Endothelial cell of umbilical vein (primary cell): ENCODE measurements at regions not wholly inside any gene's neighbourhood (a gene's known extent, or its start where the extent isn't known, plus 50 kb on each side); places are given as distances from the start of the nearest gene placed in this dataset.

Source experiments
- BruUV-seq: library from RNA; stranded (reverse); fragments of 400-500 nt; replicated peaks from 2 replicates; lab custom pipeline; 2021; lab: Mats Ljungman, UMichigan
- CTCF ChIA-PET: fragments of 300-600, 350-600 bp; sonication (Branson Sonifier 250); formaldehyde crosslinking; loops from one replicate; lab custom pipeline; 2021; ENCODE audit warnings: antibody characterized with exemption, inconsistent platforms; lab: Charles Lee
- POLR2A ChIA-PET: fragments of 300-600, 350-600 bp; sonication (Branson Sonifier 250); formaldehyde crosslinking; loops from one replicate; lab custom pipeline; 2021; ENCODE audit warnings: antibody characterized with exemption, inconsistent platforms; lab: Charles Lee
- DNase-seq: peaks from one replicate; pipeline ENCODE4 v3.0.0-alpha.2; 2011; ENCODE audit warnings: low read depth, low spot score
- FAIRE-seq: peaks from 2 replicates; lab custom pipeline; 2011; peaks lifted over from hg19 to GRCh38; lab: Jason Lieb, UNC
- H2AFZ ChIP-seq: 2 replicates; pipeline ENCODE4 v1.6.0; 2012; ENCODE audit warnings: low read depth, low read length, control low read depth, inconsistent platforms
- H3K27ac ChIP-seq: 2 replicates; pipeline ENCODE4 v1.5.1; 2011; ENCODE audit warnings: low read depth, mild to moderate bottlenecking, control low read depth, low read length, moderate library complexity; ENCODE audit not compliant: insufficient read depth
- H3K27me3 ChIP-seq, 2 experiments: 2 replicates each; pipeline versions ENCODE4 v1.6.0 to v1.6.1; 2011; ENCODE audit warnings: low read length in 2 of 2, mixed read lengths in 1 of 2; ENCODE audit not compliant: control insufficient read depth in 2 of 2, insufficient read depth in 2 of 2
- H3K36me3 ChIP-seq, 2 experiments: 2 replicates in 1 of 2; 3 replicates in 1 of 2; pipeline ENCODE4 v1.5.1; 2011; ENCODE audit warnings: low read length in 2 of 2, mild to moderate bottlenecking in 1 of 2, moderate library complexity in 1 of 2; ENCODE audit not compliant: control insufficient read depth in 2 of 2, insufficient read depth in 2 of 2; ENCODE audit errors: extremely low read depth in 1 of 2
- H3K4me1 ChIP-seq: 3 replicates; pipeline ENCODE4 v1.5.1; 2011; ENCODE audit warnings: mild to moderate bottlenecking, low read length; ENCODE audit not compliant: control insufficient read depth, insufficient read depth; ENCODE audit errors: extremely low read depth
- H3K4me2 ChIP-seq: 2 replicates; pipeline ENCODE4 v1.6.1; 2011; ENCODE audit warnings: low read length, control low read depth, mixed read lengths; ENCODE audit not compliant: insufficient read depth
- H3K4me3 ChIP-seq, 3 experiments: fragments of 200-600 bp in 1 of 3; sonication (generic), shearing (Covaris generic) in 1 of 3; replicated peaks in 1 of 3; 2 replicates each; pipeline ENCODE4 v1.5.1; 2011 to 2016; ENCODE audit warnings: control low read depth in 3 of 3, low read length in 3 of 3, mild to moderate bottlenecking in 2 of 3, inconsistent platforms in 1 of 3, low read depth in 1 of 3, moderate library complexity in 1 of 3; ENCODE audit not compliant: insufficient read depth in 1 of 3
- H3K79me2 ChIP-seq: 2 replicates; pipeline ENCODE4 v1.6.0; 2012; ENCODE audit warnings: low read length, inconsistent platforms; ENCODE audit not compliant: control insufficient read depth, insufficient read depth
- H3K9ac ChIP-seq: replicated peaks from 2 replicates; pipeline ENCODE3; 2011; ENCODE audit warnings: low read length, control low read depth; ENCODE audit not compliant: insufficient read depth; ENCODE audit errors: extremely low read depth
- H3K9me1 ChIP-seq: replicated peaks from 3 replicates; pipeline ENCODE4 v1.6.0; 2011; ENCODE audit warnings: mild to moderate bottlenecking, low read length; ENCODE audit not compliant: control insufficient read depth, insufficient read depth; ENCODE audit errors: extremely low read depth
- H3K9me3 ChIP-seq: replicated peaks from 2 replicates; pipeline ENCODE4 v1.5.1; 2012; ENCODE audit warnings: low read length, inconsistent platforms; ENCODE audit not compliant: control insufficient read depth, insufficient read depth
- H4K20me1 ChIP-seq: replicated peaks from 2 replicates; pipeline ENCODE3; 2011; ENCODE audit warnings: mild to moderate bottlenecking, low read length; ENCODE audit not compliant: control insufficient read depth, insufficient read depth; ENCODE audit errors: extremely low read depth
- CTCF ChIP-seq, 2 donors: IDR thresholded peaks; 1 replicate in 1 of 2; 2 replicates in 1 of 2; pipeline ENCODE4 v1.5.1; 2011; ENCODE audit warnings: low read length in 2 of 2, mild to moderate bottlenecking in 2 of 2, moderate library complexity in 2 of 2, control low read depth in 1 of 2, inconsistent platforms in 1 of 2, low read depth in 1 of 2; ENCODE audit not compliant: insufficient read depth in 1 of 2; ENCODE audit errors: extremely low read depth in 1 of 2
- FOS ChIP-seq: IDR thresholded peaks from 2 replicates; pipeline ENCODE4 v1.6.1; 2011; ENCODE audit warnings: mild to moderate bottlenecking, low read length, moderate library complexity, borderline replicate concordance; ENCODE audit not compliant: insufficient read depth
- GATA2 ChIP-seq: IDR thresholded peaks from 2 replicates; pipeline ENCODE4 v1.7.0; 2011; ENCODE audit warnings: low read depth, mild to moderate bottlenecking, moderate library complexity, mixed read lengths, low read length; ENCODE audit not compliant: insufficient read length, insufficient read depth
- MAX ChIP-seq: IDR thresholded peaks from 2 replicates; pipeline ENCODE4 v1.6.1; 2011; ENCODE audit not compliant: insufficient read depth, insufficient read length
- MYC ChIP-seq: IDR thresholded peaks from one replicate; pipeline ENCODE4 v1.6.1; 2011; ENCODE audit warnings: mild to moderate bottlenecking, low read depth, low read length
- POLR2A ChIP-seq: IDR thresholded peaks from 2 replicates; pipeline ENCODE4 v1.6.1; 2012; ENCODE audit warnings: low read depth, mild to moderate bottlenecking, control low read depth, low read length
- POLR2AphosphoS5 ChIP-seq: IDR thresholded peaks from 2 replicates; pipeline ENCODE4 v1.6.1; 2012; ENCODE audit warnings: low read depth, mild to moderate bottlenecking, control low read depth, low read length, moderate library complexity; ENCODE audit not compliant: insufficient read depth
- dilution Hi-C: fragments of 300-500 bp; cut with MboI; formaldehyde crosslinking; loops from one replicate; pipeline ENCODE4 v1.15.0; 2019; ENCODE audit warnings: low sequenced_read_pairs; ENCODE audit not compliant: extremely low pct_ligation_motif_present
- intact Hi-C: fragments of 100-400 bp; cut with micrococcal nuclease; formaldehyde crosslinking; loops from one replicate; pipeline ENCODE4 v1.10.0; 2022

- no peaks in the 10 kb centered on the region for H3K4me1 ChIP-seq
- ChIA-PET CTCF (interaction anchor here (0.9 to 1.0 kb wide), 2 partner anchors 11 to 36 kb away, joined by 4 read pairs; no protein-coding TSS in a partner anchor), POLR2A (no interaction called here)
- no peaks in the 10 kb centered on the region for H3K36me3 ChIP-seq
- H2AFZ ChIP-seq = no peak overlapping the region
- BruUV-seq = no TSS peak
- H3K4me2 ChIP-seq = no peak overlapping the region
- H3K9ac ChIP-seq = no peak overlapping the region
- no peak overlapping the region for H3K27ac ChIP-seq
- TF ChIP-seq MAX (no peak), MYC (no peak), POLR2A (no peak), FOS (no peak), POLR2AphosphoS5 (no peak), GATA2 (no peak), CTCF (IDR thresholded peaks at IDR 0.05; ENCODE audit: extremely low read depth in 1 of 2, insufficient read depth in 1 of 2, low read depth in 1 of 2, low read length in 2 of 2) (peak in 1 of 2 donors; percentile 12)
- peak; percentile 69 for DNase-seq
- H4K20me1 ChIP-seq = no peaks in the 10 kb centered on the region
- dilution Hi-C loops = no loop called here
- no peaks in the 10 kb centered on the region for H3K9me3 ChIP-seq
- no peaks in the 10 kb centered on the region for H3K79me2 ChIP-seq
- H3K27me3 ChIP-seq = peaks cover 2 to 3% of the 10 kb centered on the region in 2 experiments
- no peaks in the 10 kb centered on the region for H3K9me1 ChIP-seq
- FAIRE-seq = no peak
- no peak overlapping the region for H3K4me3 ChIP-seq
- intact Hi-C loops = loop anchor here (10.0 kb wide), 1 partner anchor 201 kb away; the partner anchor contains the start of gene MN1
Observed at GRCh38 chr22:27603800-27604144, 197.8 kb downstream of the MN1 start.
